H9 (cell line): ENCODE measurements at regions not wholly inside any gene's neighbourhood (a gene's known extent, or its start where the extent isn't known, plus 50 kb on each side); places are given as distances from the start of the nearest gene placed in this dataset.

Experiments used
- DNase-seq: peaks from one replicate; pipeline ENCODE4 v3.0.0-alpha.2; 2017
- H2AFZ ChIP-seq: one replicate; pipeline ENCODE4 v1.6.1; 2013; ENCODE audit warnings: mild to moderate bottlenecking, low read length, control low read depth, moderate library complexity
- H2AK5ac ChIP-seq: 2 replicates; pipeline ENCODE4 v1.6.1; 2013; ENCODE audit warnings: low read length, control low read depth, mixed read lengths; ENCODE audit not compliant: insufficient read length
- H2BK120ac ChIP-seq: one replicate; pipeline ENCODE4 v1.6.1; 2013; ENCODE audit warnings: low read depth, mild to moderate bottlenecking, low read length, control low read depth, inconsistent platforms; ENCODE audit not compliant: poor library complexity, severe bottlenecking
- H2BK12ac ChIP-seq: 2 replicates; pipeline ENCODE4 v1.6.1; 2013; ENCODE audit warnings: low read length, control low read depth, mixed read lengths, low read depth; ENCODE audit not compliant: insufficient read length
- H2BK15ac ChIP-seq: 2 replicates; pipeline ENCODE4 v1.6.1; 2013; ENCODE audit warnings: low read depth, low read length, control low read depth
- H2BK20ac ChIP-seq: one replicate; pipeline ENCODE4 v1.6.1; 2013; ENCODE audit warnings: low read depth, mild to moderate bottlenecking, low read length, control low read depth, inconsistent platforms; ENCODE audit not compliant: poor library complexity, severe bottlenecking
- H2BK5ac ChIP-seq: 2 replicates; pipeline ENCODE4 v1.6.1; 2013; ENCODE audit warnings: low read length, control low read depth, mixed read lengths; ENCODE audit not compliant: insufficient read length
- H3K14ac ChIP-seq: 2 replicates; pipeline ENCODE4 v1.6.1; 2013; ENCODE audit warnings: low read length, control low read depth; ENCODE audit not compliant: insufficient read depth
- H3K18ac ChIP-seq: 2 replicates; pipeline ENCODE4 v1.6.1; 2013; ENCODE audit warnings: low read depth, mild to moderate bottlenecking, mixed read lengths, low read length, control low read depth; ENCODE audit not compliant: insufficient read length
- H3K23ac ChIP-seq: 2 replicates; pipeline ENCODE4 v1.6.1; 2013; ENCODE audit warnings: low read length, control low read depth, mixed read lengths, low read depth; ENCODE audit not compliant: insufficient read length
- H3K23me2 ChIP-seq: 2 replicates; pipeline ENCODE4 v1.6.1; 2013; ENCODE audit warnings: low read depth, mild to moderate bottlenecking, mixed read lengths, low read length, control low read depth; ENCODE audit not compliant: insufficient read length, poor library complexity, severe bottlenecking
- H3K27ac ChIP-seq: 2 replicates; pipeline ENCODE4 v1.5.1; 2013; ENCODE audit warnings: low read length, control low read depth, mixed read lengths, low read depth; ENCODE audit not compliant: insufficient read length
- H3K27me3 ChIP-seq: 2 replicates; pipeline ENCODE4 v1.6.1; 2013; ENCODE audit warnings: low read length, control low read depth, inconsistent platforms; ENCODE audit not compliant: insufficient read depth
- H3K4ac ChIP-seq: 2 replicates; pipeline ENCODE4 v1.6.1; 2013; ENCODE audit warnings: low read depth, mild to moderate bottlenecking, control low read depth, inconsistent platforms, low read length, moderate library complexity
- H3K4me1 ChIP-seq: 2 replicates; pipeline ENCODE4 v1.6.1; 2013; ENCODE audit warnings: low read length, control low read depth, inconsistent platforms; ENCODE audit not compliant: insufficient read depth
- H3K4me2 ChIP-seq: 2 replicates; pipeline ENCODE4 v1.6.1; 2013; ENCODE audit warnings: low read length, control low read depth, mixed read lengths; ENCODE audit not compliant: insufficient read length, insufficient read depth
- H3K56ac ChIP-seq: 2 replicates; pipeline ENCODE4 v1.6.1; 2013; ENCODE audit warnings: low read depth, mild to moderate bottlenecking, mixed read lengths, low read length, control low read depth; ENCODE audit not compliant: insufficient read length
- H3K79me1 ChIP-seq: 2 replicates; pipeline ENCODE4 v1.6.1; 2013; ENCODE audit warnings: low read depth, mild to moderate bottlenecking, moderate library complexity, low read length, control low read depth, inconsistent platforms; ENCODE audit not compliant: insufficient read depth, poor library complexity, severe bottlenecking
- H3K79me2 ChIP-seq: 2 replicates; pipeline ENCODE4 v1.6.1; 2013; ENCODE audit warnings: low read length, control low read depth, inconsistent platforms; ENCODE audit not compliant: insufficient read depth
- H3K9ac ChIP-seq: 2 replicates; pipeline ENCODE4 v1.6.1; 2013; ENCODE audit warnings: low read length, control low read depth, mixed read lengths; ENCODE audit not compliant: insufficient read length; ENCODE audit errors: extremely low read depth
- H3K9me3 ChIP-seq: one replicate; pipeline ENCODE4 v1.6.1; 2013; ENCODE audit warnings: low read depth, low read length, inconsistent platforms; ENCODE audit not compliant: control insufficient read depth
- H3T11ph ChIP-seq: one replicate; pipeline ENCODE4 v1.6.1; 2013; ENCODE audit warnings: mild to moderate bottlenecking, low read length, control low read depth, inconsistent platforms
- H4K20me1 ChIP-seq: one replicate; pipeline ENCODE4 v1.6.1; 2013; ENCODE audit not compliant: control insufficient read depth, insufficient read length, insufficient read depth
- H4K5ac ChIP-seq: 2 replicates; pipeline ENCODE4 v1.6.1; 2013; ENCODE audit warnings: low read depth, mild to moderate bottlenecking, mixed read lengths, low read length, control low read depth; ENCODE audit not compliant: insufficient read length
- H4K8ac ChIP-seq: replicated peaks from 2 replicates; pipeline ENCODE4 v1.6.1; 2013; ENCODE audit warnings: low read length, control low read depth, mixed read lengths, low read depth; ENCODE audit not compliant: insufficient read length
- H4K91ac ChIP-seq: 2 replicates; pipeline ENCODE4 v1.6.1; 2013; ENCODE audit warnings: low read depth, mild to moderate bottlenecking, moderate library complexity, mixed read lengths, low read length, control low read depth; ENCODE audit not compliant: insufficient read length
- H3K27ac Mint-ChIP-seq, 3 experiments: 2 replicates in 2 of 3; 3 replicates in 1 of 3; pipeline ENCODE4 v1.8.0; 2020 to 2021; ENCODE audit warnings: mixed read lengths in 3 of 3, mild to moderate bottlenecking in 1 of 3, moderate library complexity in 1 of 3
- H3K27me3 Mint-ChIP-seq: 2 replicates; pipeline ENCODE4 v1.8.0; 2021; ENCODE audit warnings: low read depth, mild to moderate bottlenecking, moderate library complexity, mixed read lengths
- H3K36me3 Mint-ChIP-seq, 3 experiments: 2 replicates in 2 of 3; 3 replicates in 1 of 3; pipeline ENCODE4 v1.8.0; 2020 to 2021; ENCODE audit warnings: low read depth in 3 of 3, mixed read lengths in 3 of 3; ENCODE audit not compliant: insufficient read depth in 1 of 3
- H3K4me1 Mint-ChIP-seq, 2 experiments: 2 replicates each; pipeline ENCODE4 v1.8.0; 2020; ENCODE audit warnings: mixed read lengths in 2 of 2
- H3K4me3 Mint-ChIP-seq, 2 experiments: 2 replicates in 1 of 2; 3 replicates in 1 of 2; pipeline ENCODE4 v1.8.0; 2020 to 2021; ENCODE audit warnings: mild to moderate bottlenecking in 2 of 2, mixed read lengths in 2 of 2, moderate library complexity in 1 of 2
- H3K9me3 Mint-ChIP-seq, 2 experiments: 2 replicates in 1 of 2; 3 replicates in 1 of 2; pipeline ENCODE4 v1.8.0; 2020; ENCODE audit warnings: mild to moderate bottlenecking in 2 of 2, mixed read lengths in 2 of 2, moderate library complexity in 1 of 2
- CTCF ChIP-seq: fragments of 200-600 bp; sonication (generic); conservative IDR thresholded peaks from 3 replicates; pipeline ENCODE4 v1.8.0; 2021; ENCODE audit warnings: antibody characterized with exemption, mild to moderate bottlenecking
- WGBS: extraction: QIAGEN DNeasy Blood & Tissue Kit; methylation state at CpG from one replicate; pipeline ENCODE4 v1.1.7; 2013; ENCODE audit warnings: missing lambda C conversion rate, low lambda C conversion rate, mixed read lengths; ENCODE audit not compliant: insufficient read length; ENCODE audit errors: extremely low coverage; 5-methylcytosine and 5-hydroxymethylcytosine counted together

GRCh38 chr2:122830157-122830556, 1074.7 kb downstream of the TSN start:
- H3T11ph ChIP-seq, result no peak overlapping the region
- H3K23me2 ChIP-seq, result no peaks in the 10 kb centered on the region
- no peak overlapping the region for H4K8ac ChIP-seq
- H2BK5ac ChIP-seq, result no peak overlapping the region
- H4K5ac ChIP-seq, result no peak overlapping the region
- no peak overlapping the region for H2BK20ac ChIP-seq
- no CpG with 5 or more reads among the region's 4 CpGs for WGBS
- H4K20me1 ChIP-seq, result no peaks in the 10 kb centered on the region
- no peak overlapping the region for H3K9ac ChIP-seq
- H4K91ac ChIP-seq, result no peak overlapping the region
- H3K18ac ChIP-seq, result no peak overlapping the region
- H3K27me3 ChIP-seq, result no peaks in the 10 kb centered on the region
- peaks cover 0 to 7% of the 10 kb centered on the region in 2 experiments; a peak in 2 of 4 replicates for H3K4me1 Mint-ChIP-seq
- H3K4me2 ChIP-seq, result no peak overlapping the region
- no peak overlapping the region for H2BK15ac ChIP-seq
- no peak overlapping the region for H3K56ac ChIP-seq
- H3K36me3 Mint-ChIP-seq, result no peaks in the 10 kb centered on the region
- no peaks in the 10 kb centered on the region for H3K9me3 ChIP-seq
- no peak for DNase-seq
- no peak overlapping the region for H2BK120ac ChIP-seq
- no peaks in the 10 kb centered on the region for H3K4me1 ChIP-seq
- no peak overlapping the region for H3K14ac ChIP-seq
- H3K23ac ChIP-seq, result no peak overlapping the region
- no peak overlapping the region for H3K4ac ChIP-seq
- no peak for TF ChIP-seq CTCF
- no peak overlapping the region for H3K27ac ChIP-seq
- no peak overlapping the region for H3K4me3 Mint-ChIP-seq
- H3K27ac Mint-ChIP-seq, result no peak overlapping the region
- H2AFZ ChIP-seq, result no peak overlapping the region
- H2AK5ac ChIP-seq, result no peak overlapping the region
- H3K79me2 ChIP-seq, result no peaks in the 10 kb centered on the region
- H3K9me3 Mint-ChIP-seq, result no peaks in the 10 kb centered on the region; a peak in 1 of 5 replicates
- H3K79me1 ChIP-seq, result no peaks in the 10 kb centered on the region
- H2BK12ac ChIP-seq, result no peak overlapping the region
- H3K27me3 Mint-ChIP-seq, result no peaks in the 10 kb centered on the region
